Fibroblast of villous mesenchyme (primary cell): ENCODE measurements at regions not wholly inside any gene's neighbourhood (a gene's known extent, or its start where the extent isn't known, plus 50 kb on each side); places are given as distances from the start of the nearest gene placed in this dataset. TPM values are rescaled to one million over a fixed set of nuclear protein-coding genes. Genes with fewer than 3 reads are reported as not detected.

Experiments used
- DNase-seq: peaks from one replicate; pipeline ENCODE4 v3.0.0-alpha.2; 2010; ENCODE audit warnings: low read depth
- H3K4me3 ChIP-seq: 2 replicates; pipeline ENCODE4 v1.5.1; 2011; ENCODE audit warnings: low read depth, mild to moderate bottlenecking, low read length
- small RNA-seq: library from RNA; depleted of rRNA; stranded (forward); fragments of <200 nt; gene quantifications from one replicate; pipeline ENCODE3, GENCODE V24; 2012
- TF ChIP-seq, protein P1 (sequence below): IDR thresholded peaks from 2 replicates; pipeline ENCODE4 v1.5.1; 2012; ENCODE audit warnings: low read depth, mild to moderate bottlenecking, low read length; ENCODE audit not compliant: insufficient read depth

DNA sequence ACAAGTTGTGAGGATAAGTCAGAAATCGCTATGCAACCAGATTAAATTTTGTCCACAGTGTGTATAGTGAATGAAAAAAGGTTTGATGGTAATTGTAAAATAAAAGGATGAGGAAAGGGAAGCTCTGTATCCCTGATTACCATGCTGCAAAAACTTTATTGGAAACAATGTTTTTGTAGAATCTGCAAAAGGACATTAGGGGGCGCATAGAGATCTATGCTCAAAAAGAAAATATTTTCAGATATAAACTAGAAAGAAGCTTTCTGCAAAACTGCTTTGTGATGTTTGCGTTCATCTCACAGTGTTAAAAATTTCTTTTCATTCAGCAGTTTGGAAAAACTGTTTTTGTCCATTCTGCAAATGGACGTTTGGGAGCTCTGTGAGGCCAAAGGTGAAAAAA is 390.5 kb downstream of the OR4C45 start:
- no peak for DNase-seq
- TF ChIP-seq, protein P1, sequence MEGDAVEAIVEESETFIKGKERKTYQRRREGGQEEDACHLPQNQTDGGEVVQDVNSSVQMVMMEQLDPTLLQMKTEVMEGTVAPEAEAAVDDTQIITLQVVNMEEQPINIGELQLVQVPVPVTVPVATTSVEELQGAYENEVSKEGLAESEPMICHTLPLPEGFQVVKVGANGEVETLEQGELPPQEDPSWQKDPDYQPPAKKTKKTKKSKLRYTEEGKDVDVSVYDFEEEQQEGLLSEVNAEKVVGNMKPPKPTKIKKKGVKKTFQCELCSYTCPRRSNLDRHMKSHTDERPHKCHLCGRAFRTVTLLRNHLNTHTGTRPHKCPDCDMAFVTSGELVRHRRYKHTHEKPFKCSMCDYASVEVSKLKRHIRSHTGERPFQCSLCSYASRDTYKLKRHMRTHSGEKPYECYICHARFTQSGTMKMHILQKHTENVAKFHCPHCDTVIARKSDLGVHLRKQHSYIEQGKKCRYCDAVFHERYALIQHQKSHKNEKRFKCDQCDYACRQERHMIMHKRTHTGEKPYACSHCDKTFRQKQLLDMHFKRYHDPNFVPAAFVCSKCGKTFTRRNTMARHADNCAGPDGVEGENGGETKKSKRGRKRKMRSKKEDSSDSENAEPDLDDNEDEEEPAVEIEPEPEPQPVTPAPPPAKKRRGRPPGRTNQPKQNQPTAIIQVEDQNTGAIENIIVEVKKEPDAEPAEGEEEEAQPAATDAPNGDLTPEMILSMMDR, result no peak

More for the DNA sequence above, 390.5 kb downstream of the OR4C45 start:
- no peak overlapping the region for H3K4me3 ChIP-seq

Small RNA genes lying in the stretch of these regions (small RNA-seq; reads per million reads assigned to genes)
- gene AC109635.3, result not detected
